SK-N-SH treated with all-trans-retinoic acid at 6 μM for 48 hours (cell line): ENCODE measurements at regions not wholly inside any gene's neighbourhood (a gene's known extent, or its start where the extent isn't known, plus 50 kb on each side); places are given as distances from the start of the nearest gene placed in this dataset.

Source experiments
- ISL1 ChIP-seq: fragments of 250-450 bp; sonication (Bioruptor Pico); IDR thresholded peaks from 2 replicates; pipeline ENCODE4 v2.1.2; 2022; ENCODE audit warnings: mild to moderate bottlenecking, moderate library complexity
- ZNF565 ChIP-seq: fragments of 450-650 bp; formaldehyde crosslinking; conservative IDR thresholded peaks from 2 replicates; pipeline ENCODE4 v1.5.0; 2020; ENCODE audit warnings: low read depth, mild to moderate bottlenecking, moderate library complexity
- TF ChIP-seq, protein P1 (sequence below): fragments of 250-450 bp; sonication (Bioruptor Pico); IDR thresholded peaks from 2 replicates; pipeline ENCODE4 v1.8.0; 2020; ENCODE audit warnings: mild to moderate bottlenecking, moderate library complexity, borderline replicate concordance

GRCh38 chr6:88529726-88530125, 363.6 kb upstream of the CNR1 start:
- no peak for TF ChIP-seq ZNF565
- TF ChIP-seq ISL1 (CRISPR knock-in tag) = no peak
- TF ChIP-seq, protein P1, sequence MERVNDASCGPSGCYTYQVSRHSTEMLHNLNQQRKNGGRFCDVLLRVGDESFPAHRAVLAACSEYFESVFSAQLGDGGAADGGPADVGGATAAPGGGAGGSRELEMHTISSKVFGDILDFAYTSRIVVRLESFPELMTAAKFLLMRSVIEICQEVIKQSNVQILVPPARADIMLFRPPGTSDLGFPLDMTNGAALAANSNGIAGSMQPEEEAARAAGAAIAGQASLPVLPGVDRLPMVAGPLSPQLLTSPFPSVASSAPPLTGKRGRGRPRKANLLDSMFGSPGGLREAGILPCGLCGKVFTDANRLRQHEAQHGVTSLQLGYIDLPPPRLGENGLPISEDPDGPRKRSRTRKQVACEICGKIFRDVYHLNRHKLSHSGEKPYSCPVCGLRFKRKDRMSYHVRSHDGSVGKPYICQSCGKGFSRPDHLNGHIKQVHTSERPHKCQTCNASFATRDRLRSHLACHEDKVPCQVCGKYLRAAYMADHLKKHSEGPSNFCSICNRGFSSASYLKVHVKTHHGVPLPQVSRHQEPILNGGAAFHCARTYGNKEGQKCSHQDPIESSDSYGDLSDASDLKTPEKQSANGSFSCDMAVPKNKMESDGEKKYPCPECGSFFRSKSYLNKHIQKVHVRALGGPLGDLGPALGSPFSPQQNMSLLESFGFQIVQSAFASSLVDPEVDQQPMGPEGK (CRISPR knock-in tag) = no peak
